Calu3 (cell line): ENCODE measurements at regions not wholly inside any gene's neighbourhood (a gene's known extent, or its start where the extent isn't known, plus 50 kb on each side); places are given as distances from the start of the nearest gene placed in this dataset.

Source experiments
- BruUV-seq: library from RNA; stranded (reverse); fragments of 400-500 nt; replicated peaks from 2 replicates; lab custom pipeline; 2021; lab: Mats Ljungman, UMichigan
- CTCF ChIA-PET: fragments of 300-600 bp; sonication (Branson Sonifier 250); formaldehyde crosslinking; loops from one replicate; lab custom pipeline; 2022; ENCODE audit warnings: antibody characterized with exemption; lab: Charles Lee
- DNase-seq: peaks from one replicate; pipeline ENCODE4 v3.0.0; 2022
- H3K27ac Mint-ChIP-seq: one replicate; pipeline ENCODE4 v1.8.0; 2022; ENCODE audit warnings: mixed read lengths; ENCODE audit not compliant: unreplicated experiment
- H3K27me3 Mint-ChIP-seq: one replicate; pipeline ENCODE4 v1.8.0; 2022; ENCODE audit warnings: mixed read lengths; ENCODE audit not compliant: unreplicated experiment
- H3K36me3 Mint-ChIP-seq: one replicate; pipeline ENCODE4 v1.8.0; 2022; ENCODE audit warnings: mild to moderate bottlenecking, moderate library complexity, mixed read lengths; ENCODE audit not compliant: insufficient read depth, unreplicated experiment
- H3K4me1 Mint-ChIP-seq: one replicate; pipeline ENCODE4 v1.8.0; 2022; ENCODE audit warnings: mild to moderate bottlenecking, low read depth, mixed read lengths; ENCODE audit not compliant: unreplicated experiment
- H3K4me3 Mint-ChIP-seq: one replicate; pipeline ENCODE4 v1.8.0; 2022; ENCODE audit warnings: mild to moderate bottlenecking, low read depth, moderate library complexity, mixed read lengths; ENCODE audit not compliant: unreplicated experiment
- H3K9me3 Mint-ChIP-seq: one replicate; pipeline ENCODE4 v1.8.0; 2022; ENCODE audit warnings: low read depth, mixed read lengths; ENCODE audit not compliant: unreplicated experiment
- CTCF ChIP-seq: fragments of 200-600 bp; IDR thresholded peaks from one replicate; pipeline ENCODE4 v1.8.0; 2022; ENCODE audit warnings: antibody characterized with exemption; ENCODE audit not compliant: unreplicated experiment
- intact Hi-C: fragments of 100-400 bp; cut with micrococcal nuclease; formaldehyde crosslinking; loops from one replicate; pipeline ENCODE4 v1.10.0; 2022; ENCODE audit not compliant: unreplicated experiment

- Mint-ChIP-seq H3K36me3 (no peaks in the 10 kb centered on the region), H3K9me3 (peaks cover 3% of the 10 kb centered on the region), H3K27me3 (peaks cover 23% of the 10 kb centered on the region), H3K4me1 (no peaks in the 10 kb centered on the region), H3K4me3 (no peak overlapping the region), H3K27ac (no peak overlapping the region)
- TF ChIP-seq CTCF: no peak
- CTCF ChIA-PET: interaction anchor here (1.3 to 1.9 kb wide), 2 partner anchors 9 to 11 kb away, joined by 4 to 5 read pairs; no protein-coding TSS in a partner anchor
- intact Hi-C loops: no loop called here
- no peak for DNase-seq
- BruUV-seq: no TSS peak
Measured at GRCh38 chr3:132772252-132772651, 50.0 kb upstream of the NPHP3 start.
